C4-2B (cell line): ENCODE measurements at regions not wholly inside any gene's neighbourhood (a gene's known extent, or its start where the extent isn't known, plus 50 kb on each side); places are given as distances from the start of the nearest gene placed in this dataset.

Source experiments
- ZFX ChIP-seq: fragments of 450-650 bp; IDR thresholded peaks from 2 replicates; pipeline ENCODE4 v1.6.1; 2017
- TF ChIP-seq, protein P1 (sequence below): fragments of 450-650 bp; conservative IDR thresholded peaks from 2 replicates; pipeline ENCODE4 v1.5.1; 2017; ENCODE audit warnings: mild to moderate bottlenecking

DNA sequence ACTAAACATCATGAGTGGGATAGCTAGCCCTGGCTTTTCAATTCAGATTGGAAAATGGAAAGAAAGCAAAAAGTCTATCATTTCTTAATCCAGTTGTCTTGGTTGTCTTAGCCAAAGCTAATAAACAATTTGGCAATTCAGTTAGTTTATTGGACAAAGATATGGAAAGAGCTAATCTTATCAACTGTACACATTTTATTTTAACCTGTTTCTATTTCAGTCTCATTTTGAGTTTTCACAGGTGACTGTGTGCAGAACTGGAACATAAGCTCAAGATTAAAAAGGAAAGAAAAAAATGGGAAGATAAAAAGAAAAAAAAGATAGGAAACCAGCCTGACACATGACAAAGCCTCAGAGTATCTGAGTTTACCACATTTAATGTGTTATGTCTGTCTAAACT, 642.6 kb downstream of the SQOR start:
- TF ChIP-seq, protein P1, sequence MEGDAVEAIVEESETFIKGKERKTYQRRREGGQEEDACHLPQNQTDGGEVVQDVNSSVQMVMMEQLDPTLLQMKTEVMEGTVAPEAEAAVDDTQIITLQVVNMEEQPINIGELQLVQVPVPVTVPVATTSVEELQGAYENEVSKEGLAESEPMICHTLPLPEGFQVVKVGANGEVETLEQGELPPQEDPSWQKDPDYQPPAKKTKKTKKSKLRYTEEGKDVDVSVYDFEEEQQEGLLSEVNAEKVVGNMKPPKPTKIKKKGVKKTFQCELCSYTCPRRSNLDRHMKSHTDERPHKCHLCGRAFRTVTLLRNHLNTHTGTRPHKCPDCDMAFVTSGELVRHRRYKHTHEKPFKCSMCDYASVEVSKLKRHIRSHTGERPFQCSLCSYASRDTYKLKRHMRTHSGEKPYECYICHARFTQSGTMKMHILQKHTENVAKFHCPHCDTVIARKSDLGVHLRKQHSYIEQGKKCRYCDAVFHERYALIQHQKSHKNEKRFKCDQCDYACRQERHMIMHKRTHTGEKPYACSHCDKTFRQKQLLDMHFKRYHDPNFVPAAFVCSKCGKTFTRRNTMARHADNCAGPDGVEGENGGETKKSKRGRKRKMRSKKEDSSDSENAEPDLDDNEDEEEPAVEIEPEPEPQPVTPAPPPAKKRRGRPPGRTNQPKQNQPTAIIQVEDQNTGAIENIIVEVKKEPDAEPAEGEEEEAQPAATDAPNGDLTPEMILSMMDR = no peak
- TF ChIP-seq ZFX = no peak
